ENCODE measurements at regions not wholly inside any gene's neighbourhood (a gene's known extent, or its start where the extent isn't known, plus 50 kb on each side); places are given as distances from the start of the nearest gene placed in this dataset.
"Not testable (repeated sequence)": the region's sequence is repeated elsewhere in the genome, so short reads cannot be mapped to it uniquely, and the experiment has no call there.

DNA sequence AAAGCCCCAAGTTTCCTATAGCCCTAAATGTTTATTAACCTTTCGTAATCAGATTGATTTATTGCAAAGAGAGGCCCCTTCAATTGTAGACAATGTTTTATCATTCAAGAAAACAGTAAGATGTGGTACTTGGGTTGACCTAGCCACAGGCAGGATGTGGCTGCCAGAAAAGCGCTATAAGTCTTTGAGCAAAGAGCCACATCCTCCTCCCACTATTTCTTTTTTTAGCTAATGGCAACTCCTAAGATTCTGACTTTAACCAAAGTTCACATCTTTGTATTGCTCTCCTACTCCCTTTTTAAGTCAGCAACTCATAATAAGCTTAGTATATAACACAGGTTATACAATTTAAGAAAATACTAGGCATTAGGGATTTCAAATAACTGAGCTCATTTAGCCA lies 70.7 kb upstream of the PPP3CA start:
- no peak for TF ChIP-seq POLR2A (IDR thresholded peaks at IDR 0.05)
- TF ChIP-seq POLR2AphosphoS5 (IDR thresholded peaks at IDR 0.05), result no peak
- no peak for TF ChIP-seq EP300 (IDR thresholded peaks at IDR 0.05)
- TF ChIP-seq, protein P1, sequence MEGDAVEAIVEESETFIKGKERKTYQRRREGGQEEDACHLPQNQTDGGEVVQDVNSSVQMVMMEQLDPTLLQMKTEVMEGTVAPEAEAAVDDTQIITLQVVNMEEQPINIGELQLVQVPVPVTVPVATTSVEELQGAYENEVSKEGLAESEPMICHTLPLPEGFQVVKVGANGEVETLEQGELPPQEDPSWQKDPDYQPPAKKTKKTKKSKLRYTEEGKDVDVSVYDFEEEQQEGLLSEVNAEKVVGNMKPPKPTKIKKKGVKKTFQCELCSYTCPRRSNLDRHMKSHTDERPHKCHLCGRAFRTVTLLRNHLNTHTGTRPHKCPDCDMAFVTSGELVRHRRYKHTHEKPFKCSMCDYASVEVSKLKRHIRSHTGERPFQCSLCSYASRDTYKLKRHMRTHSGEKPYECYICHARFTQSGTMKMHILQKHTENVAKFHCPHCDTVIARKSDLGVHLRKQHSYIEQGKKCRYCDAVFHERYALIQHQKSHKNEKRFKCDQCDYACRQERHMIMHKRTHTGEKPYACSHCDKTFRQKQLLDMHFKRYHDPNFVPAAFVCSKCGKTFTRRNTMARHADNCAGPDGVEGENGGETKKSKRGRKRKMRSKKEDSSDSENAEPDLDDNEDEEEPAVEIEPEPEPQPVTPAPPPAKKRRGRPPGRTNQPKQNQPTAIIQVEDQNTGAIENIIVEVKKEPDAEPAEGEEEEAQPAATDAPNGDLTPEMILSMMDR (IDR thresholded peaks at IDR 0.05), result no peak
- no peak overlapping the region for H3K27ac ChIP-seq
- no peak for DNase-seq
- no peaks in the 10 kb centered on the region for H3K4me1 ChIP-seq
- intact Hi-C loops (cut with DNase I), result no loop called here
- no peaks in the 10 kb centered on the region for H3K36me3 ChIP-seq
- WGBS, 2 donors, result 45 to 82% methylated on average over 2 of the region's 2 CpGs
- H3K4me3 ChIP-seq, result no peak overlapping the region
- H3K9me3 ChIP-seq, result no peaks in the 10 kb centered on the region
- no peaks in the 10 kb centered on the region for H3K27me3 ChIP-seq

DNA sequence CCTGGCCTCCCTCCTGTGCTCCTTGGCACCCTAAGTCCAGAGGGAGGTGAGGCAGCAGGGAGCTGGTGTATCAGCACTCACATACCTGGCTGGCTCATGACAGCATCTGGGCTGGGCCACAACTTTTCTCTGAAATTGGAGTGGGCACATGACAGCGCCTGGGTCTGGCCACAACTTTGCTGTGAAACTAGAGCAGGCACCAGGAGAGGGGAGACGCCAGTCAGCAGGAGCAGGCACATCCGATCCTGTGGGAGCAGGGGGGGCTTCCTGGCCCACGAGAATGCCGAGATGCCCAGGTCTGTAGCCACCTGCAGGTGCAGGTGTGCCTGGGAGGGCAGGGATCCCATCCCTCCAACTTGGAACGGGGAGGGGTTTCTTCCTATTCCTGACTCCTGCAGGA lies 69.7 kb upstream of the PPP3CA start:
- no peak for TF ChIP-seq EP300 (IDR thresholded peaks at IDR 0.05)
- TF ChIP-seq, protein P1 (IDR thresholded peaks at IDR 0.05), result no peak
- TF ChIP-seq POLR2A (IDR thresholded peaks at IDR 0.05), result no peak
- no peak for TF ChIP-seq POLR2AphosphoS5 (IDR thresholded peaks at IDR 0.05)
- 83 to 96% methylated on average over 6 of the region's 6 CpGs for WGBS, 2 donors
- Histone ChIP-seq H3K4me1 (no peaks in the 10 kb centered on the region), H3K36me3 (no peaks in the 10 kb centered on the region), H3K27me3 (no peaks in the 10 kb centered on the region), H3K27ac (no peak overlapping the region), H3K9me3 (no peaks in the 10 kb centered on the region), H3K4me3 (no peak overlapping the region)
- DNase-seq, result no peak
- intact Hi-C loops (cut with DNase I), result no loop called here

DNA sequence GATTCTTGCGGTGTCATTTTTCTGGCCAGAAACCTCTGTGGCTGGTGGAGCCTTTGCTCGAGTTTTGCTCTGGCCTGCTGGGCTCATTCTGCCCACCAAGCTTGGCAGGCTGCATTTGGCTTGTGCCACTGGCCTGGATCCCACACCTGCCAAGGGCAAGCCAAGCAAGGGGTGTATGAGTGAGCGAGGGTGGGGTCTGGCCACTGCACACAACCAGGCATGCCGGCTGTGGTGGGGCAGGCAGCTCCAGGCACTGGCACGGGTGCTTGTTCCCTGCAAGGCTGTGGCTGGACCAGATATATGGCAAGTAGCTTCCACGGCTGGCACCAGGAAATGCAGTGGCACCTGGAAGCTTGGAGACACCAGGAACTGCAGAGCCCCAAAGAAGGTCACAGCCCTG lies 68.6 kb upstream of the PPP3CA start:
- TF ChIP-seq POLR2AphosphoS5 (IDR thresholded peaks at IDR 0.05) (no peak), POLR2A (IDR thresholded peaks at IDR 0.05) (no peak), EP300 (IDR thresholded peaks at IDR 0.05) (no peak)
- TF ChIP-seq, protein P1 (IDR thresholded peaks at IDR 0.05), result no peak
- DNase-seq, result no peak
- intact Hi-C loops (cut with DNase I), result no loop called here
- Histone ChIP-seq H3K4me3 (no peak overlapping the region), H3K27ac (no peak overlapping the region), H3K4me1 (no peaks in the 10 kb centered on the region), H3K36me3 (no peaks in the 10 kb centered on the region), H3K27me3 (no peaks in the 10 kb centered on the region), H3K9me3 (no peaks in the 10 kb centered on the region)
- 94 to 96% methylated on average over 6 of the region's 6 CpGs for WGBS, 2 donors

DNA sequence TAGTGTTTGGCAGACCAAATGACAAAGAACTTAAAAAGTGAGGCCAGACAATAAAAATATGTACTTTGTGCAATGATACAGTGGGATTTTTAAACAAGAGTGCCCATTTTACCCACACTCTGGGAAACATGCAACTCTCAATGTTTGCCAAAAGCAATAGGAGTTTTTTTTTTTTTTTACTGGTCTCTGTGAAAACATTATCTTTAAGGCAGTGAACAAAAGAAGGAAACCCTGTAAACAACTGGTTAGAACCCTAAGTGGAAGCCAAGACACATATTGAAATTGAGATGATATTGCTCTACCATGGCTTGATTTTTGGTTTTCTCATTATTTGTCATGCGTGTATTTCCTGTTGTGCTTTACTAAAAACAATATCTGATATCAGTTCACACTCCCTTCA lies 67.2 kb upstream of the PPP3CA start:
- no peaks in the 10 kb centered on the region for H3K36me3 ChIP-seq
- WGBS, 2 donors, result 48 to 84% methylated on average over 1 of the region's 1 CpG
- no peak overlapping the region for H3K27ac ChIP-seq
- intact Hi-C loops (cut with DNase I), result no loop called here
- DNase-seq, result no peak
- H3K27me3 ChIP-seq, result no peaks in the 10 kb centered on the region
- no peaks in the 10 kb centered on the region for H3K9me3 ChIP-seq
- no peak overlapping the region for H3K4me3 ChIP-seq
- no peaks in the 10 kb centered on the region for H3K4me1 ChIP-seq
- TF ChIP-seq EP300 (IDR thresholded peaks at IDR 0.05) (no peak), POLR2A (IDR thresholded peaks at IDR 0.05) (no peak), POLR2AphosphoS5 (IDR thresholded peaks at IDR 0.05) (no peak)
- TF ChIP-seq, protein P1 (IDR thresholded peaks at IDR 0.05), result no peak

DNA sequence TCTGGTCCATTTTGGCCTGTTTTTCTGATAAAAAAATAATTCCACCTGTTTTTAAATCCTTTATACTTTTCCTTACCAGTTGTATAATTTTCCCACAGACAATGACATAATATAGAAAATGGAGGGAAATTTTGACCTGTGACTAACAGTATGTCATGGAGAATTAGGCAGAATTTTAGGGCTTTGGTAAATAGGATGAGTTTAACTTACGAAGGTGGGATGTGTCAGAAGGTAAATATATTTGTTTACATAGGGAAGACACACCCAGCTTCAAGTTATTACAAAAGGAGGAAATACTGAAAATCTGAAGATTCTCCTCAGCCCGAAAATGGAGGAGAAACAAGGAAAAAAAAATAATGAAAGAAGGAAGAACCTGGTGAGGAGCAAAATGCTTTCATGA lies 64.6 kb upstream of the PPP3CA start:
- intact Hi-C loops (cut with DNase I), result no loop called here

DNA sequence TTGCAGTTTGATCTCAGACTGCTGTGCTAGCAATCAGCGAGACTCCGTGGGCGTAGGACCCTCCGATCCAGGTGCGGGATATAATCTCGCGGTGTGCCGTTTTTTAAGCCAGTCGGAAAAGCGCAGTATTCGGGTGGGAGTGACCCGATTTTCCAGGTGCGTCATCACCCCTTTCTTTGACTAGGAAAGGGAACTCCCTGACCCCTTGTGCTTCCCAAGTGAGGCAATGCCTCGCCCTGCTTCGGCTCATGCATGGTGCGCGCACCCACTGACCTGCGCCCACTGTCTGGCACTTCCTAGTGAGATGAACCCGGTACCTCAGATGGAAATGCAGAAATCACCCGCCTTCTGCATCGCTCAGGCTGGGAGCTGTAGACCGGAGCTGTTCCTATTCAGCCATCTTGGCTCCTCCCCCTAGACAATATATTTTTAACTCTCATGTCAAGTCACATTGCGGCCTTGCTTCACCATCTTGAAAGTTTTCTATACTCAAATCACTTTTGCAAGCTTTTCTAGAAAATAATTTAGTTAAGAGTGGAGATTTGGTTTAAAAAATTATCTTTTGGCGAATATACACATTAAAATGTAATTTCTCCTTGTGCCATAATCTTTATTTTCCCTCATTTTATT lies 64.1 kb upstream of the PPP3CA start:
- H3K4me1 ChIP-seq; H3K27ac ChIP-seq; H3K9me3 ChIP-seq; intact Hi-C loops (cut with DNase I); H3K4me3 ChIP-seq; H3K27me3 ChIP-seq; H3K36me3 ChIP-seq; DNase-seq: not testable (repeated sequence)
- 90 to 94% methylated on average over 24 of the region's 24 CpGs for WGBS, 2 donors

More for the DNA sequence above, 64.6 kb upstream of the PPP3CA start:
- no peak overlapping the region for H3K27ac ChIP-seq
- H3K4me3 ChIP-seq, result no peak overlapping the region
- no peak for DNase-seq
- no peaks in the 10 kb centered on the region for H3K36me3 ChIP-seq
- H3K27me3 ChIP-seq, result no peaks in the 10 kb centered on the region
- H3K4me1 ChIP-seq, result no peaks in the 10 kb centered on the region
- TF ChIP-seq POLR2AphosphoS5 (IDR thresholded peaks at IDR 0.05) (no peak), EP300 (IDR thresholded peaks at IDR 0.05) (no peak), POLR2A (IDR thresholded peaks at IDR 0.05) (no peak)
- TF ChIP-seq, protein P1 (IDR thresholded peaks at IDR 0.05), result no peak
- 29 to 62% methylated on average over 2 of the region's 2 CpGs for WGBS, 2 donors
- H3K9me3 ChIP-seq, result no peaks in the 10 kb centered on the region

Measured in sigmoid colon (tissue), 6 donors.